Neural cell (in vitro differentiated cells): ENCODE measurements at regions not wholly inside any gene's neighbourhood (a gene's known extent, or its start where the extent isn't known, plus 50 kb on each side); places are given as distances from the start of the nearest gene placed in this dataset.

Experiments used
- CTCF ChIP-seq: fragments of 450-650 bp; IDR thresholded peaks from 2 replicates; pipeline ENCODE4 v1.5.1; 2014; ENCODE audit warnings: antibody characterized with exemption, mild to moderate bottlenecking, moderate library complexity; ENCODE audit not compliant: poor library complexity, severe bottlenecking
- EP300 ChIP-seq: fragments of 450-650 bp; conservative IDR thresholded peaks from 2 replicates; pipeline ENCODE4 v1.6.1; 2014; ENCODE audit warnings: antibody characterized with exemption, mild to moderate bottlenecking, moderate library complexity; ENCODE audit not compliant: poor library complexity, severe bottlenecking
- EZH2 ChIP-seq: fragments of 200-600, 300-800 bp; shearing (Covaris generic), sonication (generic); IDR thresholded peaks from 2 replicates; pipeline ENCODE4 v1.6.1; 2014; ENCODE audit warnings: antibody characterized with exemption, low read length, borderline replicate concordance, mild to moderate bottlenecking; ENCODE audit not compliant: insufficient read depth, poor library complexity, severe bottlenecking
- MXI1 ChIP-seq: fragments of 450-650 bp; conservative IDR thresholded peaks from 2 replicates; pipeline ENCODE4 v1.6.1; 2014; ENCODE audit warnings: antibody characterized with exemption, mild to moderate bottlenecking; ENCODE audit not compliant: poor library complexity, severe bottlenecking
- POLR2AphosphoS5 ChIP-seq: IDR thresholded peaks from 2 replicates; pipeline ENCODE4 v1.6.1; 2012
- RAD21 ChIP-seq: fragments of 450-650 bp; conservative IDR thresholded peaks from 2 replicates; pipeline ENCODE4 v1.6.1; 2014; ENCODE audit warnings: antibody characterized with exemption, mild to moderate bottlenecking, moderate library complexity
- REST ChIP-seq: IDR thresholded peaks from 2 replicates; pipeline ENCODE4 v1.6.1; 2012; ENCODE audit warnings: borderline replicate concordance
- SMC3 ChIP-seq: fragments of 450-650 bp; conservative IDR thresholded peaks from 2 replicates; pipeline ENCODE4 v1.6.1; 2014; ENCODE audit warnings: antibody characterized with exemption, mild to moderate bottlenecking, moderate library complexity; ENCODE audit not compliant: poor library complexity
- TAF1 ChIP-seq: IDR thresholded peaks from 2 replicates; pipeline ENCODE4 v1.6.1; 2012; ENCODE audit warnings: low read depth

- TF ChIP-seq TAF1, result no peak
- TF ChIP-seq EZH2, result no peak
- TF ChIP-seq RAD21, result no peak
- TF ChIP-seq MXI1, result no peak
- no peak for TF ChIP-seq CTCF
- no peak for TF ChIP-seq POLR2AphosphoS5
- TF ChIP-seq REST, result no peak
- no peak for TF ChIP-seq SMC3
- no peak for TF ChIP-seq EP300
These were observed 344.9 kb downstream of the ADGRL2 start for GRCh38 chr1:82145656-82146055.
